LNCaP clone FGC (cell line): ENCODE measurements at regions not wholly inside any gene's neighbourhood (a gene's known extent, or its start where the extent isn't known, plus 50 kb on each side); places are given as distances from the start of the nearest gene placed in this dataset.

Experiments used
- DNase-seq: peaks from one replicate; pipeline ENCODE4 v3.0.0-alpha.2; 2011; ENCODE audit warnings: low read depth
- H3K4me3 ChIP-seq: 2 replicates; pipeline ENCODE4 v1.5.1; 2011; ENCODE audit warnings: mild to moderate bottlenecking, low read depth, low read length, control low read depth
- TF ChIP-seq, protein P1 (sequence below): IDR thresholded peaks from 2 replicates; pipeline ENCODE4 v1.5.1; 2012; ENCODE audit warnings: mild to moderate bottlenecking; ENCODE audit not compliant: control insufficient read depth, insufficient read depth; ENCODE audit errors: extremely low read depth

DNA sequence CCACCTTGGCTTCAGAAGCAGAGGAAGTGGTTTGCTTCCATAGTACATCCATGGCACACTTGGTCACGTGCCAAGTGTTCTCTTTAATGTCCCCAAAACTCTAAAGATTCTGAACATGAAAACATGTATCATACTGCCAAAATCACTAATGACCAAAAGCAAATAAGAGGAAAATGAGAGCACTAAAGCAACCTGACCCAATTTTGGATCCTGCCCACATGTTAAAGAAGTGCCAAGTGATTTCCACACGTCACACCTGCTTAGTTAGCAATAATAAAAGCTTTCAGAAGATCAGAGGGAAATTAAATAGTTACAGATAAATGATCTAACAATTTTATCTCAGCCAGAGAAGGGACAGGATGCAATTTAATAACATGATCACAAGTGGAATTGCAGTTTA lies 1170.0 kb downstream of the XPNPEP1 start:
- DNase-seq, result no peak
- no peak overlapping the region for H3K4me3 ChIP-seq
- TF ChIP-seq, protein P1, sequence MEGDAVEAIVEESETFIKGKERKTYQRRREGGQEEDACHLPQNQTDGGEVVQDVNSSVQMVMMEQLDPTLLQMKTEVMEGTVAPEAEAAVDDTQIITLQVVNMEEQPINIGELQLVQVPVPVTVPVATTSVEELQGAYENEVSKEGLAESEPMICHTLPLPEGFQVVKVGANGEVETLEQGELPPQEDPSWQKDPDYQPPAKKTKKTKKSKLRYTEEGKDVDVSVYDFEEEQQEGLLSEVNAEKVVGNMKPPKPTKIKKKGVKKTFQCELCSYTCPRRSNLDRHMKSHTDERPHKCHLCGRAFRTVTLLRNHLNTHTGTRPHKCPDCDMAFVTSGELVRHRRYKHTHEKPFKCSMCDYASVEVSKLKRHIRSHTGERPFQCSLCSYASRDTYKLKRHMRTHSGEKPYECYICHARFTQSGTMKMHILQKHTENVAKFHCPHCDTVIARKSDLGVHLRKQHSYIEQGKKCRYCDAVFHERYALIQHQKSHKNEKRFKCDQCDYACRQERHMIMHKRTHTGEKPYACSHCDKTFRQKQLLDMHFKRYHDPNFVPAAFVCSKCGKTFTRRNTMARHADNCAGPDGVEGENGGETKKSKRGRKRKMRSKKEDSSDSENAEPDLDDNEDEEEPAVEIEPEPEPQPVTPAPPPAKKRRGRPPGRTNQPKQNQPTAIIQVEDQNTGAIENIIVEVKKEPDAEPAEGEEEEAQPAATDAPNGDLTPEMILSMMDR, result no peak

DNA sequence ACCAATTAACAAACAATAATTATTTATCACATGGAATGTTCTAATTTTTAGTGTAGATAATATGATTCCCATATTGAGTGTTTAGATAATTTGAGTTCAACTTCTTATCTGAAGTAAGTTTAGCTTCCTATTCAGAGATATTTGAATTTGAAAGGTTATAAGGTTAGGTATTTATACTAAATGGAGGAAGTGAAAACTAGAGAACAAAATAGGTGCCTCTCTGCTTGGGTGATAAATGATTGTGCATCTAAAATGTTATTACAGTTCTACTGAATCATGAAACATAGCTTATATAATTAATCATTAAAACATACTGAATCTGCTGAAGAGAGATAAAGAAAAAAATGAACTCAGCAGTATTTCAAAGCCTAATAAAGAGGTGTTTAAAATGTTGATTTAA lies 1174.3 kb downstream of the XPNPEP1 start:
- no peak for DNase-seq
- TF ChIP-seq, protein P1, result no peak

DNA sequence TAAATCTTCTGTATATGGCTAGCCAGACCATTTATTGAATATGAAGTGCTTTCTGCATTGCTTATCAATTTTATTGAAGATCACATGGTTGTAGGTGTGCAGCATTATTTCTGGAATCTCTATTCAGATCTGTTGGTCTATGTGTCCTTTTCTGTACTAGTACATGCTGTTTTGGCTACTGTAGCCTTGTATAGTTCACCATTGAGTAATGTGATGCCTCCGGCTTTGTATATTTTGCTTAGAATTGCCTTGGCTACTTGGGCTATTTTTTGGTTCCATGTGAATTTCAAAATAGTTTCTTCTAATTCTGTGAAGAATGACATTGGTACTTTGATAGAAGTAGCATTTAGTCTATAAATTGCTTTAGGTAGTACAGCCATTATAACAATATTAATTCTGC lies 1187.2 kb downstream of the XPNPEP1 start:
- no peak overlapping the region for H3K4me3 ChIP-seq
- DNase-seq, result no peak
- TF ChIP-seq, protein P1, result no peak

More for the DNA sequence above, 1174.3 kb downstream of the XPNPEP1 start:
- no peak overlapping the region for H3K4me3 ChIP-seq

DNA sequence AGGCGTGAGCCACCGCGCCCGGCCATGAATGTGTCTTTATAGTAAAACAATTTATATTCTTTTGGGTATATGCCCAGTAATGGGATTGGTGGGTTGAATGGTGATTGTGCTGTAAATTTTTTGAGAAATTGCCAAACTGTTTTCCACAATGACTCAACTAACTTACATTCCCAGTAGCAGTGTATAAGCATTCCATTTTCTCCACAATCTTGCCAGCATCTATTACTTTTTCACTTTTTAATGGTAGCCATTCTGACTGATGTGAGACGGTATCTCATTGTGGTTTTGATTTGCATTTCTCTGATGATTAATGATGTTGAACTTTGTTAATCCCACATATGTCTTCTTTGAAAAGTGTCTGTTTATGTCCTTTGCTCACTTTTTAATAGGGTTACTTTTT lies 1187.9 kb downstream of the XPNPEP1 start:
- H3K4me3 ChIP-seq, result no peak overlapping the region
- no peak for DNase-seq
- TF ChIP-seq, protein P1, result no peak

DNA sequence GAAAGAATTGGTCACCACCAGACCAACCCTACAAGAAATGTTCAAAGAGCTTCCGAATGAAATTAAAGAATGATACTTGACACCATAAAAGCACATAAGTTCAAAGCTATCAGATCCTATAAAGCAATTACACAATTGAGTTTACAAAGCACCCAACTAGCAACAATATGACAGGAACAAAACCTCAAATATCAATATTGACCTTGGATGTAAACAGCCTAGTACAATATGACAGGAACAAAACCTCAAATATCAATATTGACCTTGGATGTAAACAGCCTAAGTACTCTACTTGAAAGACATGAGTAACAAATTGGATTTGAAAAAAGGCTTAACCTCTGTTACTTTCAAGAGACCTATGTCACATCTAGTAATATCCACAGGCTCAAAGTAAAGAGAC lies 1201.4 kb downstream of the XPNPEP1 start:
- peak; percentile 89 for DNase-seq
- TF ChIP-seq, protein P1, result no peak
- H3K4me3 ChIP-seq, result no peak overlapping the region

DNA sequence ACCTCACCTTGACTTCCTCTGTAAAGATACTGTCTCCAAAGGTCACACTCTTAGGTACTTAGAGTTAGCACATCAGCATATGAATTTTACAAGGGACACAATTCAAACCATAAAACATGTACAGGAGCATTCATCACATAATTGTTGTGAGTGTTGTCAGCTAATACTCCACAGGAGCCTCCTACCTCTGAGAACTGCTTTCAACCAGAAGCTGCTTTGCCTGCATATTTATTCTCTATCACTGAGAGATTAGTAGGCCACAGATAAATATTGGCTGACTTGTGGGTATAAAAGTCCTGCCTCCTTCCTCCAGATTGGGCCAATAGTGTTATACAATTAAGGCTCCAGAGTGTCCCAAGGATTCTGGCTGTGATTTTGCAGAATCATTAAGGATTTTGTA lies 1207.0 kb downstream of the XPNPEP1 start:
- TF ChIP-seq, protein P1, result no peak
- H3K4me3 ChIP-seq, result no peak overlapping the region
- DNase-seq, result no peak

DNA sequence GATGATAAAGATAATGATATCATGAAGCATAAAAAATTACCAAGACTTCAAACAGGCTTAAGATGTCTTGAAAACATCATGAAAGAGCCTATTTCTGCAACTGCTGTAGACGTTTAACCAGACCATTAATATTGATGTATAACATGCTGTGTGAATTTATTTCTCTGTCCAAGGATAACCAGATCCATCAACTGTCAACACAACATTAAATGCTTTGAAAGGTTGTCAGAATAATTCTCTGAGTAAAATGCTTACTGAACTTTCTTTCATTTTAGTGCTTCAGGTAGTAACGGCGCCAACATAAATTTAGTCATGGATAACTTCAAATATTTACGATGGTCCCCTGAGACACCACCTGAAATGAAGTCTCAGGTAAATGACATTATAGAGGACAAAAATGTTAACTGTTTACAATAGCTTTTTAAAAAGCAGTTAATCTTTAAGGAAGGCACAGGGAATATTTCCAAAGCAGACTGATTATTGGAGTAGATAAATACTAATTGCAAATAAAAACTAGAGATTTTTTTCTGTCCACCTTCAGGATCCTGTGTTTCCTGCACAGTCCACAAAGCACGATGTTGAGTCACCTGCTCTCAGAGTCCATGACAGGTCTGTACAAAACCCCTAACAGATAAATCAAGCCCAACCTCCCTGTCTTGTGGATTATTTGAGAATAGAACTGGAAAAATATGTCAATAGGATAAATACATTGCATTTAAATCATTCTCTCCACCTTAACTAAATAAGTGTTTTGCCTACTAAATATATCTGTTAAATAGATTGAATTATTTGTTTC lies 1213.2 kb downstream of the XPNPEP1 start:
- TF ChIP-seq, protein P1, result no peak
- H3K4me3 ChIP-seq, result no peak overlapping the region
- no peak for DNase-seq
